Neural cell (in vitro differentiated cells): ENCODE measurements at regions not wholly inside any gene's neighbourhood (a gene's known extent, or its start where the extent isn't known, plus 50 kb on each side); places are given as distances from the start of the nearest gene placed in this dataset.
"Not testable (repeated sequence)": the region's sequence is repeated elsewhere in the genome, so short reads cannot be mapped to it uniquely, and the experiment has no call there.

ENCODE experiments used
- H2AFZ ChIP-seq: fragments of 200-600, 300-800 bp; sonication (generic), shearing (Covaris generic); 2 replicates; pipeline ENCODE4 v1.6.0; 2014; ENCODE audit warnings: low read depth, mild to moderate bottlenecking, antibody characterized with exemption, low read length, moderate library complexity
- H3F3A ChIP-seq: fragments of 200-600 bp; shearing (Covaris generic); 2 replicates; pipeline ENCODE4 v1.6.1; 2016; ENCODE audit warnings: mild to moderate bottlenecking, moderate library complexity, mixed read lengths, antibody characterized with exemption, low read length; ENCODE audit not compliant: insufficient read depth, poor library complexity, severe bottlenecking
- H3K27ac ChIP-seq: fragments of 200-600, 300-800 bp; sonication (generic), shearing (Covaris generic); 2 replicates; pipeline ENCODE4 v1.5.1; 2014; ENCODE audit warnings: mild to moderate bottlenecking, low read length, moderate library complexity
- H3K27me3 ChIP-seq: fragments of 300-800, 200-600 bp; sonication (generic), shearing (Covaris generic); 2 replicates; pipeline ENCODE4 v1.6.0; 2014; ENCODE audit warnings: mild to moderate bottlenecking, low read depth, low read length, moderate library complexity; ENCODE audit not compliant: insufficient read depth
- H3K36me3 ChIP-seq: fragments of 300-800, 200-600 bp; sonication (generic), shearing (Covaris generic); 2 replicates; pipeline ENCODE4 v1.5.1; 2014; ENCODE audit warnings: mild to moderate bottlenecking, antibody characterized with exemption, low read length, moderate library complexity; ENCODE audit not compliant: insufficient read depth
- H3K4me2 ChIP-seq: fragments of 300-800, 200-600 bp; sonication (generic), shearing (Covaris generic); 2 replicates; pipeline ENCODE4 v1.6.0; 2014; ENCODE audit warnings: mild to moderate bottlenecking, low read length
- H3K4me3 ChIP-seq: fragments of 300-800, 200-600 bp; sonication (generic), shearing (Covaris generic); 2 replicates; pipeline ENCODE4 v1.5.1; 2014; ENCODE audit warnings: mild to moderate bottlenecking, low read length, moderate library complexity
- H3K79me2 ChIP-seq: fragments of 200-600 bp; shearing (Covaris generic); replicated peaks from 2 replicates; pipeline ENCODE4 v1.6.0; 2014; ENCODE audit warnings: mild to moderate bottlenecking, low read length, moderate library complexity; ENCODE audit not compliant: insufficient read depth
- H3K9ac ChIP-seq: fragments of 300-800, 200-600 bp; sonication (generic), shearing (Covaris generic); 2 replicates; pipeline ENCODE4 v1.6.1; 2016; ENCODE audit warnings: mild to moderate bottlenecking, low read length, mixed read lengths
- H3K9me2 ChIP-seq: fragments of 200-600 bp; shearing (Covaris generic); 2 replicates; pipeline ENCODE4 v1.6.1; 2016; ENCODE audit warnings: mild to moderate bottlenecking, low read length, mixed read lengths; ENCODE audit not compliant: insufficient read depth
- H3K9me3 ChIP-seq: fragments of 200-600, 300-800 bp; sonication (generic), shearing (Covaris generic); 2 replicates; pipeline ENCODE4 v1.6.1; 2016; ENCODE audit warnings: mild to moderate bottlenecking, mixed run types, low read length, moderate library complexity, mixed read lengths
- H4K20me1 ChIP-seq: fragments of 200-600 bp; shearing (Covaris generic); 2 replicates; pipeline ENCODE4 v1.6.1; 2016; ENCODE audit warnings: mild to moderate bottlenecking, mixed run types; ENCODE audit not compliant: insufficient read depth
- CTCF ChIP-seq: fragments of 450-650 bp; IDR thresholded peaks from 2 replicates; pipeline ENCODE4 v1.5.1; 2014; ENCODE audit warnings: antibody characterized with exemption, mild to moderate bottlenecking, moderate library complexity; ENCODE audit not compliant: poor library complexity, severe bottlenecking
- EP300 ChIP-seq: fragments of 450-650 bp; conservative IDR thresholded peaks from 2 replicates; pipeline ENCODE4 v1.6.1; 2014; ENCODE audit warnings: antibody characterized with exemption, mild to moderate bottlenecking, moderate library complexity; ENCODE audit not compliant: poor library complexity, severe bottlenecking
- EZH2 ChIP-seq: fragments of 200-600, 300-800 bp; shearing (Covaris generic), sonication (generic); IDR thresholded peaks from 2 replicates; pipeline ENCODE4 v1.6.1; 2014; ENCODE audit warnings: antibody characterized with exemption, low read length, borderline replicate concordance, mild to moderate bottlenecking; ENCODE audit not compliant: insufficient read depth, poor library complexity, severe bottlenecking
- MXI1 ChIP-seq: fragments of 450-650 bp; conservative IDR thresholded peaks from 2 replicates; pipeline ENCODE4 v1.6.1; 2014; ENCODE audit warnings: antibody characterized with exemption, mild to moderate bottlenecking; ENCODE audit not compliant: poor library complexity, severe bottlenecking
- POLR2AphosphoS5 ChIP-seq: IDR thresholded peaks from 2 replicates; pipeline ENCODE4 v1.6.1; 2012
- REST ChIP-seq: IDR thresholded peaks from 2 replicates; pipeline ENCODE4 v1.6.1; 2012; ENCODE audit warnings: borderline replicate concordance
- SMC3 ChIP-seq: fragments of 450-650 bp; conservative IDR thresholded peaks from 2 replicates; pipeline ENCODE4 v1.6.1; 2014; ENCODE audit warnings: antibody characterized with exemption, mild to moderate bottlenecking, moderate library complexity; ENCODE audit not compliant: poor library complexity
- TAF1 ChIP-seq: IDR thresholded peaks from 2 replicates; pipeline ENCODE4 v1.6.1; 2012; ENCODE audit warnings: low read depth

GRCh38 chr12:14214495-14214894, 151.0 kb upstream of the ATF7IP start:
- no peaks in the 10 kb centered on the region for H3K27me3 ChIP-seq
- H2AFZ ChIP-seq = no peak overlapping the region
- H3K4me2 ChIP-seq = no peak overlapping the region

GRCh38 chr12:14215949-14216348, 149.5 kb upstream of the ATF7IP start:
- not testable (repeated sequence) for H3K9me3 ChIP-seq, H3K9me2 ChIP-seq, H3K36me3 ChIP-seq, H3K9ac ChIP-seq, H3F3A ChIP-seq, H4K20me1 ChIP-seq, H3K27me3 ChIP-seq, H2AFZ ChIP-seq, H3K27ac ChIP-seq, H3K79me2 ChIP-seq, H3K4me2 ChIP-seq, H3K4me3 ChIP-seq

More at GRCh38 chr12:14214495-14214894, 151.0 kb upstream of the ATF7IP start:
- no peak overlapping the region for H3K9ac ChIP-seq
- no peaks in the 10 kb centered on the region for H4K20me1 ChIP-seq
- H3K36me3 ChIP-seq = no peaks in the 10 kb centered on the region
- no peaks in the 10 kb centered on the region for H3K9me2 ChIP-seq
- TF ChIP-seq EZH2 = no peak
- no peak for TF ChIP-seq MXI1
- TF ChIP-seq EP300 = no peak
- no peak for TF ChIP-seq SMC3
- no peak for TF ChIP-seq CTCF
- no peak for TF ChIP-seq POLR2AphosphoS5
- no peak for TF ChIP-seq REST
- TF ChIP-seq TAF1 = no peak
- H3K27ac ChIP-seq = no peak overlapping the region
- H3K79me2 ChIP-seq = no peaks in the 10 kb centered on the region
- no peaks in the 10 kb centered on the region for H3K9me3 ChIP-seq
- no peaks in the 10 kb centered on the region for H3F3A ChIP-seq
- H3K4me3 ChIP-seq = no peak overlapping the region
